ENCODE measurements at regions not wholly inside any gene's neighbourhood (a gene's known extent, or its start where the extent isn't known, plus 50 kb on each side); places are given as distances from the start of the nearest gene placed in this dataset.

DNA sequence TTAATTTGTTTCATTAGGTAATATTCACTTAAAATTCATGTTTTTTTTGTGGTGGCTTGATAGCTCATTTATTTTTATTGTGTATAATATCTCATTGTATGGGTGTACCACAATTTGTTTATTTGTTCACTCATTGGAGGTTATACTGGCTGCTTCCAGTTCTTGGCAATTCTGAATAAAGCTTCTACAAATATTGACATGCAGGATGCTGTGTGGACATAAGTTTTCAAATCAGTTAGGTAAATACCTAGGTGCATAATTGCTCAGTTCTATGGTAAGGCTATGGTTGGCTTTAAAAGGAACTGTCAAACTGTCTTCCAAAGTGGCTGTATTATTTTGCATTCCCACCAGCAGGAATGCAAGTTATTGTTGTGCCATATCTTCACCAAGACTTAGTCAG, 504.5 kb upstream of the GALNTL6 start:
- TF ChIP-seq POLR2A (IDR thresholded peaks at IDR 0.05): no peak
- TF ChIP-seq, protein P1, sequence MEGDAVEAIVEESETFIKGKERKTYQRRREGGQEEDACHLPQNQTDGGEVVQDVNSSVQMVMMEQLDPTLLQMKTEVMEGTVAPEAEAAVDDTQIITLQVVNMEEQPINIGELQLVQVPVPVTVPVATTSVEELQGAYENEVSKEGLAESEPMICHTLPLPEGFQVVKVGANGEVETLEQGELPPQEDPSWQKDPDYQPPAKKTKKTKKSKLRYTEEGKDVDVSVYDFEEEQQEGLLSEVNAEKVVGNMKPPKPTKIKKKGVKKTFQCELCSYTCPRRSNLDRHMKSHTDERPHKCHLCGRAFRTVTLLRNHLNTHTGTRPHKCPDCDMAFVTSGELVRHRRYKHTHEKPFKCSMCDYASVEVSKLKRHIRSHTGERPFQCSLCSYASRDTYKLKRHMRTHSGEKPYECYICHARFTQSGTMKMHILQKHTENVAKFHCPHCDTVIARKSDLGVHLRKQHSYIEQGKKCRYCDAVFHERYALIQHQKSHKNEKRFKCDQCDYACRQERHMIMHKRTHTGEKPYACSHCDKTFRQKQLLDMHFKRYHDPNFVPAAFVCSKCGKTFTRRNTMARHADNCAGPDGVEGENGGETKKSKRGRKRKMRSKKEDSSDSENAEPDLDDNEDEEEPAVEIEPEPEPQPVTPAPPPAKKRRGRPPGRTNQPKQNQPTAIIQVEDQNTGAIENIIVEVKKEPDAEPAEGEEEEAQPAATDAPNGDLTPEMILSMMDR (IDR thresholded peaks at IDR 0.05): no peak

Measured in breast epithelium (tissue), 3 donors.